Psoas muscle (tissue), 7 donors: ENCODE measurements at regions not wholly inside any gene's neighbourhood (a gene's known extent, or its start where the extent isn't known, plus 50 kb on each side); places are given as distances from the start of the nearest gene placed in this dataset.

Experiments used
- ATAC-seq, 4 donors: fragments of 200-7000 bp; cut with Tn5 transposase; one replicate each; pipeline ENCODE4 v1.9.1; 2020; ENCODE audit warnings: moderate library complexity in 3 of 4, mild to moderate bottlenecking in 2 of 4
- DNase-seq, 2 donors: peaks; one replicate each; pipeline ENCODE4 v3.0.0-alpha.2; 2020
- H3K27ac ChIP-seq: fragments of 200-600 bp; one replicate; pipeline ENCODE4 v1.8.0; 2022
- H3K27me3 ChIP-seq, 3 donors: fragments of 200-600 bp in 1 of 3; one replicate each; pipeline versions ENCODE4 v1.6.1 to v1.8.0; 2013 to 2022; ENCODE audit warnings: low read length in 2 of 3, mild to moderate bottlenecking in 2 of 3, moderate library complexity in 1 of 3; ENCODE audit not compliant: insufficient read depth in 3 of 3
- H3K36me3 ChIP-seq, 2 donors: fragments of 200-600 bp in 1 of 2; one replicate each; pipeline versions ENCODE4 v1.6.1 to v1.8.0; 2013 to 2022; ENCODE audit warnings: low read depth in 1 of 2, mild to moderate bottlenecking in 1 of 2, moderate library complexity in 1 of 2; ENCODE audit not compliant: insufficient read depth in 1 of 2
- H3K4me1 ChIP-seq: fragments of 200-600 bp; one replicate; pipeline ENCODE4 v1.8.0; 2022
- H3K4me3 ChIP-seq: fragments of 200-600 bp; one replicate; pipeline ENCODE4 v1.8.0; 2022; ENCODE audit warnings: mild to moderate bottlenecking
- H3K9me3 ChIP-seq: fragments of 200-600 bp; one replicate; pipeline ENCODE4 v1.8.0; 2022
- CTCF ChIP-seq: fragments of 200-600 bp; IDR thresholded peaks from one replicate; pipeline ENCODE4 v1.8.0; 2022; ENCODE audit warnings: antibody characterized with exemption
- WGBS, 3 donors: extraction: QIAGEN DNeasy Blood & Tissue Kit; methylation state at CpG; one replicate each; pipeline versions ENCODE4 v1.1.6 to v1.1.7; 2013; 5-methylcytosine and 5-hydroxymethylcytosine counted together
- intact Hi-C, 2 donors: fragments of 100-400 bp; cut with DNase I; formaldehyde crosslinking; loops; one replicate each; pipeline versions ENCODE4 v1.11.0 to v1.14.2; 2022
- donor health status: healthy with polysubstance abuse.
- donor health status: DM: no; HTN: no; CAD: no; lungs with moderate emphysema.
- donor health status: Bipolar disorder and iron deficiency.
- donor health status: healthy.
- donor health status: DM: yes; HTN: yes; CAD: no.
- donor health status: DM: no; HTN: no; CAD: no.
- donor health status: DM: yes; HTN: yes; CAD: no.

- intact Hi-C loops, result no loop called here
- H3K27ac ChIP-seq, result no peak overlapping the region
- TF ChIP-seq CTCF, result no peak
- no peaks in the 10 kb centered on the region for H3K36me3 ChIP-seq
- DNase-seq, result no peak
- H3K4me3 ChIP-seq, result no peak overlapping the region
- WGBS, 3 donors, result 90 to 92% (median 91%) methylated on average over 7 of the region's 7 CpGs
- no peaks in the 10 kb centered on the region for H3K9me3 ChIP-seq
- ATAC-seq, result no peak
- H3K27me3 ChIP-seq, result no peaks in the 10 kb centered on the region
- H3K4me1 ChIP-seq, result no peaks in the 10 kb centered on the region
Observed at GRCh38 chr1:208467151-208467780, 223.1 kb upstream of the PLXNA2 start.

GRCh38 chr1:208475449-208475848, 231.3 kb upstream of the PLXNA2 start:
- peaks cover 0 to 3% (median 0%) of the 10 kb centered on the region in 3 donors for H3K27me3 ChIP-seq
- intact Hi-C loops, result no loop called here
- ATAC-seq, result no peak
- no peak overlapping the region for H3K27ac ChIP-seq
- no peaks in the 10 kb centered on the region for H3K36me3 ChIP-seq
- peak in 1 of 2 donors; percentile 17 for DNase-seq
- 18 to 32% (median 21%) methylated on average over 4 of the region's 4 CpGs for WGBS, 3 donors
- H3K4me3 ChIP-seq, result no peak overlapping the region
- TF ChIP-seq CTCF, result no peak
- no peaks in the 10 kb centered on the region for H3K9me3 ChIP-seq
- no peaks in the 10 kb centered on the region for H3K4me1 ChIP-seq

GRCh38 chr1:208475951-208476845, 232.0 kb upstream of the PLXNA2 start:
- no peak for TF ChIP-seq CTCF
- no peaks in the 10 kb centered on the region for H3K4me1 ChIP-seq
- no peaks in the 10 kb centered on the region for H3K36me3 ChIP-seq
- 33 to 53% (median 44%) methylated on average over 5 of the region's 5 CpGs for WGBS, 3 donors
- H3K27me3 ChIP-seq, result peaks cover 0 to 3% (median 0%) of the 10 kb centered on the region in 3 donors
- H3K9me3 ChIP-seq, result no peaks in the 10 kb centered on the region
- ATAC-seq, result peak in 2 of 4 donors; percentile 32 to 40
- DNase-seq, result no peak
- no peak overlapping the region for H3K4me3 ChIP-seq
- intact Hi-C loops, result no loop called here
- no peak overlapping the region for H3K27ac ChIP-seq

- no peak overlapping the region for H3K27ac ChIP-seq
- no peak overlapping the region for H3K4me3 ChIP-seq
- H3K4me1 ChIP-seq, result no peaks in the 10 kb centered on the region
- no peak for TF ChIP-seq CTCF
- WGBS, 3 donors, result 45 to 58% (median 48%) methylated on average over 2 of the region's 2 CpGs
- intact Hi-C loops, result no loop called here
- H3K27me3 ChIP-seq, result peaks cover 0 to 3% (median 0%) of the 10 kb centered on the region in 3 donors
- no peaks in the 10 kb centered on the region for H3K36me3 ChIP-seq
- ATAC-seq, result no peak
- no peaks in the 10 kb centered on the region for H3K9me3 ChIP-seq
- no peak for DNase-seq
Observed at GRCh38 chr1:208476846-208477170, 232.6 kb upstream of the PLXNA2 start.
